ENCODE measurements at regions not wholly inside any gene's neighbourhood (a gene's known extent, or its start where the extent isn't known, plus 50 kb on each side); places are given as distances from the start of the nearest gene placed in this dataset.
"Not testable (repeated sequence)": the region's sequence is repeated elsewhere in the genome, so short reads cannot be mapped to it uniquely, and the experiment has no call there.

DNA sequence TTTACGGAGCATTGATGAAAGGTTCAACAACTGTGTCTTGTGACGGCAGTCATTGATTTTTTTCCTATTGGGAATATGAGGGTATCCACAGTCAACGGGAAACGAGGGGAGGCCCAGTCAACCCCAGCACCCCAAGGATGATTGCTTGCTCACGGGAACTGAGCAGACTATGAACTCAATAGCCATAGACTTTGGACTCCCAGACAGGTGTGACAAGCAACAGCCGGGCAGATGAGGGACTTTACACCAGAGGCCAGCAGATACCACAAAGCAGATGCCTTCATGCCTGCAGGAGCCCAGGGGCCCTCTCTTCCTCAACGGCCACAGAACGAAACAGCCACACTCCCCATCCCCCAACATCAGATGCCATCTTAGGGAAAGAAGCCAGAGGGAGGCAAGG is 80.3 kb upstream of the FLT1 start:
- H3K9me3 ChIP-seq (replicated peaks; ENCODE audit: control insufficient read depth, low read depth, low read length), result no peaks in the 10 kb centered on the region
- H3K27ac ChIP-seq (ENCODE audit: low read length), result no peak overlapping the region
- no peaks in the 10 kb centered on the region for H3K36me3 ChIP-seq (ENCODE audit: control insufficient read depth, insufficient read depth, low read length)
- H3K4me3 ChIP-seq (ENCODE audit: low read length), result no peak overlapping the region
- WGBS (ENCODE audit: insufficient coverage), result 85% methylated on average over 4 of the region's 8 CpGs
- no peaks in the 10 kb centered on the region for H3K4me1 ChIP-seq (ENCODE audit: control insufficient read depth, insufficient read depth, low read length)
- DNase-seq, result no peak
- peaks cover 3% of the 10 kb centered on the region for H3K27me3 ChIP-seq (ENCODE audit: control insufficient read depth, insufficient read depth, low read length)

DNA sequence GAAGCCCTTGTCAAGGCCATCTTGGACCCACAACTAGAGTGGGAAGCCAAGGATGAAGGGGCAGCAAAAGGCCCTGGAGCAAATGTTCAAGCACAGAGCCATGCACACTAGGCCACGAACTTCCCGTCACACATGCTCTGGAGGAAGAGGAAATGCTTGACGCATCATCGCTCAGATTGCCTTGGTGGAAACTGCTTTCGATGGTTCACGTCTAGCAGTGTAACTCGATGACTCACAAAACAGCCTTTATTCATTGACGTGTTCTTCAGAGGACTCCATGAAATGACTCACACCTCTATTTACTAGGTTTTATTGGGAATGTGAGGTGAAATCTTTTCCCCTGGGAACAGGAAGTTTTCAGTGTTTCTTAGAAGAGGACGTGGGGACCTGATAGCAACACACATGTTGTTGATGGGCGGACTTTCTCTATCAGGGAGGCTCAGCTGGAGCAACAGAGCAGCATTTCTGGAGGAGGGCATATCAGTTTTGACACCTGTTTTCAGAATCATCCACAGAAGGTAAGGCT is 79.8 kb upstream of the FLT1 start:
- Histone ChIP-seq H3K27me3 (ENCODE audit: control insufficient read depth, insufficient read depth, low read length) (peaks cover 3% of the 10 kb centered on the region), H3K9me3 (replicated peaks; ENCODE audit: control insufficient read depth, low read depth, low read length) (no peaks in the 10 kb centered on the region), H3K4me1 (ENCODE audit: control insufficient read depth, insufficient read depth, low read length) (no peaks in the 10 kb centered on the region), H3K4me3 (ENCODE audit: low read length) (no peak overlapping the region), H3K36me3 (ENCODE audit: control insufficient read depth, insufficient read depth, low read length) (no peaks in the 10 kb centered on the region), H3K27ac (ENCODE audit: low read length) (no peak overlapping the region)
- 83% methylated on average over 2 of the region's 10 CpGs for WGBS (ENCODE audit: insufficient coverage)
- DNase-seq, result peak; percentile 30

DNA sequence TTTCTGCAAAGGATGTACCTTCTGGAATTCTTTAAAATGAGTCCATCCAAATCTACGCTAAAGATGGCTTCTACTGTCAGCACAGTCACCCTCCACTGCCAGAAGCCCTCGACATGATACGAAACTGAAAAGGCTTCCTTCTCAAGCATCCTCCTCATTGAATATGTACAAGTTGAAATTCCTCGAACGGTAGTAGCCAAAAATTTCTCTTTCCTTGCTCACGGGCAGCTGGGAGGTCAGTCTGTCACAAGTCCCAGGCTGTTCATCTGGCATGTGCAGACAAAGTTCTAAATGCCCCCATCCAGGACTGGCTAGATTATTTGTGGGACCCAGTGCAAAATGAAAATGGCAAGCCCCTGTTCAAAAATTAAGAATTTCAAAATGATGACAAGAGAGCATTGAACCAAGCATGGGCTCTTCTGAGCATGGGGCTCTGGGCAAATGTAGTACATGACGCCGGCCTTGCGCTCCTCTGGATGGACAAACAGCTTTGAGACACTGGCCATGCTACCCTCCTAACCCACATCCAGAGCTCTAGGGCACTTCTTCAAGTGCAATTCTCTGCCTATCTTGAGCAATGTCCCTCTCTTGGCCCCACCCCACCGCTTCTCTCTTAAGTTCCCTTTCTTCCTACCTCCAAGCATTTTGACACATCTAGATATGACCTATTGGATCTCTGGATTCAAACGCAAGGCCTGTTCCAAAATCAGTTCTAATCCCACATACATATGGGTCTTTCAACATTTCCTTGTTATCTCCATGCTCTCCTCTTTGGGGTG is 78.9 kb upstream of the FLT1 start:
- Histone ChIP-seq H3K27ac (ENCODE audit: low read length) (no peak overlapping the region), H3K4me1 (ENCODE audit: control insufficient read depth, insufficient read depth, low read length) (no peaks in the 10 kb centered on the region), H3K4me3 (ENCODE audit: low read length) (no peak overlapping the region), H3K36me3 (ENCODE audit: control insufficient read depth, insufficient read depth, low read length) (no peaks in the 10 kb centered on the region), H3K27me3 (ENCODE audit: control insufficient read depth, insufficient read depth, low read length) (peaks cover 3% of the 10 kb centered on the region), H3K9me3 (replicated peaks; ENCODE audit: control insufficient read depth, low read depth, low read length) (no peaks in the 10 kb centered on the region)
- no peak for DNase-seq
- WGBS (ENCODE audit: insufficient coverage), result 70% methylated on average over 7 of the region's 11 CpGs

DNA sequence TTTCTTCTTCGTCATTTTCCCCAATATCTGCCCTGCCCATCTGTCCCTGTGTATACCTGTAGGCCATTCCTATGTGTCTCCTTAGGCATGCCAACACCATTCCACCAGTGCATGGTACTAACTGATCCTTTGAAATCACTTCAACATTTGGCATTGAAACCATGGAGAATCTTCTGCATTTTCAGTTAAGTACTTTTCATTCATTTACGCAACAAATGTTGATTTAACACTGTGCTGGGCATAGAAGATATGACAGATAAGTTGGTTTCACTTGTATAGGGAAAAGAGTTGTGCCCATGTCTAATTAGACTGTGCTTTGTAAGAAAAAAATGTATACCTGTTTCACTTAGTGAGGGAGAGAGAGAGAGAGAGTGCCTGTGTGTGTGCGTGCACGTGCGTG is 77.9 kb upstream of the FLT1 start:
- Histone ChIP-seq H3K4me1 (ENCODE audit: control insufficient read depth, insufficient read depth, low read length) (peaks cover 8% of the 10 kb centered on the region), H3K27me3 (ENCODE audit: control insufficient read depth, insufficient read depth, low read length) (peaks cover 3% of the 10 kb centered on the region), H3K27ac (ENCODE audit: low read length) (no peak overlapping the region), H3K9me3 (replicated peaks; ENCODE audit: control insufficient read depth, low read depth, low read length) (no peaks in the 10 kb centered on the region), H3K4me3 (ENCODE audit: low read length) (no peak overlapping the region), H3K36me3 (ENCODE audit: control insufficient read depth, insufficient read depth, low read length) (no peaks in the 10 kb centered on the region)
- WGBS (ENCODE audit: insufficient coverage), result 100% methylated on average over 1 of the region's 5 CpGs
- DNase-seq, result no peak

DNA sequence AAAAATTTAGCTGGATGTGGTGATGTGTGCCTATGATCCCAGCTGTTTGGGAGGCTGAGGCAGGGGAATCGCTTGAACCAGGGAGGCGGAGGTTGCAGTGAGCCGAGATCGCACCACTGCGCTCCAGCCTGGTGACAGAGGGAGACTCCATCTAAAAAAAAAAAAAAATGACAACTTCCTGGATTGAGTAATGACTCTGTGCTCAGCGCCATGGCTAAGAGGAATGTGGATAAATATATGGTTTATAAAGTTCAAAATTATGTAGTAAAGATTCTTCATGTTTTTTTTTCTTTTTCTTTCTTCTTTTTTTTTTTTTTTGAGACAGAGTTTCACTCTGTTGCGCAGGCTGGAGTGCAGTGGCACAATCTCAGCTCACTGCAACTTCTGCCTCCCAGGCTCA is 75.4 kb upstream of the FLT1 start:
- not testable (repeated sequence) for H3K36me3 ChIP-seq (ENCODE audit: control insufficient read depth, insufficient read depth, low read length); H3K9me3 ChIP-seq (replicated peaks; ENCODE audit: control insufficient read depth, low read depth, low read length); DNase-seq; H3K27ac ChIP-seq (ENCODE audit: low read length); H3K27me3 ChIP-seq (ENCODE audit: control insufficient read depth, insufficient read depth, low read length); H3K4me3 ChIP-seq (ENCODE audit: low read length)
- peaks cover 11% of the 10 kb centered on the region for H3K4me1 ChIP-seq (ENCODE audit: control insufficient read depth, insufficient read depth, low read length)
- 89% methylated on average over 5 of the region's 7 CpGs for WGBS (ENCODE audit: insufficient coverage)

DNA sequence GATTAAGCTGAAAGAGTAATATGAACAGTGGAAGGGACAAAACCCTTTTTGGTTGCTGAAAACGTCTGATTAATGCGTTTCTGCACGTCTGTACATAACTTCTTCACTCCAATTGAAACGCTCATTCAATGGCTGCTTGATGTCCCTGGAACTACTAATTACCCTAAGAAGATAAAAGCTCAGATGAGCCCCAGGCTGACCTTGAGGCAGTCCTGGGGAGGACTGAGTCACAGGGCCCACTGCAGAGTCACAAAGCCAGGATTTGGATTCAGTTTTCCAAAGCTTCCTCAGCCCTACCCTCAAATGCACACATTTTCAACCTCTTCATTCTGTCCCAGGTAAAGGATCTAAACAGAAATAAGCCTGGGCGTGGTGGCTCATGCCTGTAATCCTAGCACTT is 75.0 kb upstream of the FLT1 start:
- Histone ChIP-seq H3K27ac (ENCODE audit: low read length) (no peak overlapping the region), H3K36me3 (ENCODE audit: control insufficient read depth, insufficient read depth, low read length) (no peaks in the 10 kb centered on the region), H3K4me3 (ENCODE audit: low read length) (no peak overlapping the region), H3K4me1 (ENCODE audit: control insufficient read depth, insufficient read depth, low read length) (peaks cover 11% of the 10 kb centered on the region), H3K27me3 (ENCODE audit: control insufficient read depth, insufficient read depth, low read length) (no peaks in the 10 kb centered on the region), H3K9me3 (replicated peaks; ENCODE audit: control insufficient read depth, low read depth, low read length) (no peaks in the 10 kb centered on the region)
- 94% methylated on average over 2 of the region's 5 CpGs for WGBS (ENCODE audit: insufficient coverage)
- no peak for DNase-seq

DNA sequence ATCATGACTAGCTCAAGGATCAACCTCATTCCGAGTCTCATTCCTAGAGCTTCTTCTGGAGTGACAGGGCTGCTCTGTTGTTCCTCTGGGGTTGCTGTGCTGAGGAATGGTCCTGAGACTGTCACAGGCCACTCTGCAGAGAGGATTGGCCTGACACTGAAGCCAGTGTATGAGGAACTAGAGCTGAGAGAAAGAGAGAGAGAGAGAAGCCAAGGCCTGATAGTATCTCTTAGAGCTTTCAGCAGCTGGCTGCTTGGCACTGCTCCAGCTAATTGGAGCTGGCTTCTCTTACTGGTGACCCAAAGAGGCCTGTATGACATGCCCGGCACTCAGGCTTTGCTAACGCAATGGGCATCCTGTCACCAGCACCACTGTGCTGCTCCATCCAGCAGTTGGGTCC is 73.4 kb upstream of the FLT1 start:
- WGBS (ENCODE audit: insufficient coverage), result 41% methylated on average over 2 of the region's 3 CpGs
- Histone ChIP-seq H3K4me1 (ENCODE audit: control insufficient read depth, insufficient read depth, low read length) (peaks cover 11% of the 10 kb centered on the region), H3K4me3 (ENCODE audit: low read length) (no peak overlapping the region), H3K36me3 (ENCODE audit: control insufficient read depth, insufficient read depth, low read length) (no peaks in the 10 kb centered on the region), H3K9me3 (replicated peaks; ENCODE audit: control insufficient read depth, low read depth, low read length) (no peaks in the 10 kb centered on the region), H3K27me3 (ENCODE audit: control insufficient read depth, insufficient read depth, low read length) (no peaks in the 10 kb centered on the region), H3K27ac (ENCODE audit: low read length) (no peak overlapping the region)
- peak; percentile 85 for DNase-seq

DNA sequence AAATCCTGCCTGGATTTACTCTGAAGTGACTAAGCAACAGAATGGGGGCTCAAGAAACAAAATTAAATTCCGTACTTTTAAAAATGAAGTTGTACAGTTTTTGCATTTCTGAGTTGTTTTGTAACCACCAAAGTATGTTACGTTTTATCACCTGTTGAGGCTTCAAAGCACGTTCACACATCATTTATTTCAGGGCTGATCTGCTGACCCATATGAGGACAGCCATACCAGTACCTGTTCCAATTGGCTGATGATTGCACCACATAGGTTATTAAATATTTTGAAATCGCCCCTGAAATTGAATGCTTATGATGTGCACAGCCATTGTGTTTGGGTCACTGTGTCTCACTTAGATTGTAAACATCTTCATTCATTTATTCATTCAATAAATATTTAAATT is 72.0 kb upstream of the FLT1 start:
- Histone ChIP-seq H3K4me3 (ENCODE audit: low read length) (no peak overlapping the region), H3K36me3 (ENCODE audit: control insufficient read depth, insufficient read depth, low read length) (no peaks in the 10 kb centered on the region), H3K4me1 (ENCODE audit: control insufficient read depth, insufficient read depth, low read length) (peaks cover 11% of the 10 kb centered on the region), H3K27ac (ENCODE audit: low read length) (no peak overlapping the region), H3K27me3 (ENCODE audit: control insufficient read depth, insufficient read depth, low read length) (no peaks in the 10 kb centered on the region), H3K9me3 (replicated peaks; ENCODE audit: control insufficient read depth, low read depth, low read length) (no peaks in the 10 kb centered on the region)
- DNase-seq, result no peak
- WGBS (ENCODE audit: insufficient coverage), result 86% methylated on average over 1 of the region's 4 CpGs

DNA sequence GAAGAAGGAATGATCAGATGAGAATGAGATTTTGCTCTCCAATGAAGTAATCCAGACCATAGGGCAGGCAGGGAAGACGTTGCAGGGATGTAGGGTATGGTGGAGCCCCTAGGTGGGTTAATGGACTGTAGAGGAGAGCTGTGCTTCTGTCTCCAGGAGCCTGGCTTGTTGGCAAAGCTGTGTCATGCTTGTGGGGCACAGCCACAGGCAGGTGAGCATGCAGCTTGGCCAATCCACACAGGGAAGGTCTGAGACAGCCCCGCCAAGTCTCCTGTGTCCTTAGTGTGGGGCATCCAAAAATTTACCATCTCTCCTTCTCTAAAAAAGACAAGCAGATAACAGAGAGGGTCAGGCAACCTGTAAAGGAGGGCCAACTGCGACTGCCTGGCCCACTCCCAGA is 71.4 kb upstream of the FLT1 start:
- DNase-seq, result no peak
- Histone ChIP-seq H3K9me3 (replicated peaks; ENCODE audit: control insufficient read depth, low read depth, low read length) (no peaks in the 10 kb centered on the region), H3K36me3 (ENCODE audit: control insufficient read depth, insufficient read depth, low read length) (no peaks in the 10 kb centered on the region), H3K4me1 (ENCODE audit: control insufficient read depth, insufficient read depth, low read length) (peaks cover 11% of the 10 kb centered on the region), H3K27me3 (ENCODE audit: control insufficient read depth, insufficient read depth, low read length) (no peaks in the 10 kb centered on the region), H3K4me3 (ENCODE audit: low read length) (no peak overlapping the region), H3K27ac (ENCODE audit: low read length) (no peak overlapping the region)
- 77% methylated on average over 2 of the region's 3 CpGs for WGBS (ENCODE audit: insufficient coverage)

DNA sequence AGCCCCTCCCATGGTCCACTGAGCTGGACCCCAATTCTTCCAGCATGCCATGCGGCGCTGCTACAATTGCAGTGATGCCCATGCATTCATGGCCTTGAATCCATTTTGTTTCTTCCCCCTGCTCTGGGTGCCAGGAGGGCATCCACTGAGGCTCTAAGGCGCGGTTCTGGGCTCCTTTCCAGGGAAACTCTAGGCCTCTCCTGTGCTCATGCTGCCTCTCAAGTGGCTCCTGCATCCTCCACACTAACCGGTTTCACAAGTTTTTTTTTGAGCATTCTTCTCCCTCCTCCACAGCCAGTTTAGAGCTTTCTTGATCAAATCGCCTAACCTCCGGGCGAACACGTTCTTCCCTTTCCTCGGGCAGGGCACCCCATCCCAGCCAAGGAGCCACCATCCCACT is 69.1 kb upstream of the FLT1 start:
- Histone ChIP-seq H3K9me3 (replicated peaks; ENCODE audit: control insufficient read depth, low read depth, low read length) (no peaks in the 10 kb centered on the region), H3K27ac (ENCODE audit: low read length) (no peak overlapping the region), H3K27me3 (ENCODE audit: control insufficient read depth, insufficient read depth, low read length) (no peaks in the 10 kb centered on the region), H3K4me3 (ENCODE audit: low read length) (no peak overlapping the region), H3K4me1 (ENCODE audit: control insufficient read depth, insufficient read depth, low read length) (peaks cover 11% of the 10 kb centered on the region), H3K36me3 (ENCODE audit: control insufficient read depth, insufficient read depth, low read length) (no peaks in the 10 kb centered on the region)
- DNase-seq, result no peak
- 86% methylated on average over 5 of the region's 10 CpGs for WGBS (ENCODE audit: insufficient coverage)

DNA sequence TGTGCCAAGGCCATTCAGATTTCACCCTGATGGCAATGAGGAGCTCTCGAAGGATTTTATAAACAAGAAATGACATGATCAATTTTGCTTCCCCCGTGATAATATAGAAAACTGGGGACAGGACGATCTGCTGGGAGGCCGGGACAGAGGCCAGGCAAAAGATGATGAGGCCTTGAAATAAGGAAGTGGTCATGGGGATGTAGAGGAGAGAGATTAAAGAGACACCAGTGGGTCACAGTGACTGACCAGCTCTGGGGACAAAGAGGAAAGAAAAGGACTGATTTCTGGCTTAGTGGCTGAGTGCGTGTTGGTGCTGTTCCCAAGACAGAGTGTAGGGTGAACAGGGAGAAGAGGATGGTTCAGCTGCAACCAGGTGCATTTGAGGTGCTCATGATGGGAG is 68.7 kb upstream of the FLT1 start:
- Histone ChIP-seq H3K36me3 (ENCODE audit: control insufficient read depth, insufficient read depth, low read length) (no peaks in the 10 kb centered on the region), H3K4me3 (ENCODE audit: low read length) (no peak overlapping the region), H3K4me1 (ENCODE audit: control insufficient read depth, insufficient read depth, low read length) (peaks cover 11% of the 10 kb centered on the region), H3K27ac (ENCODE audit: low read length) (no peak overlapping the region), H3K27me3 (ENCODE audit: control insufficient read depth, insufficient read depth, low read length) (no peaks in the 10 kb centered on the region), H3K9me3 (replicated peaks; ENCODE audit: control insufficient read depth, low read depth, low read length) (no peaks in the 10 kb centered on the region)
- DNase-seq, result no peak
- WGBS (ENCODE audit: insufficient coverage), result 87% methylated on average over 5 of the region's 5 CpGs
